HG03432 (cell line): ENCODE measurements at regions not wholly inside any gene's neighbourhood (a gene's known extent, or its start where the extent isn't known, plus 50 kb on each side); places are given as distances from the start of the nearest gene placed in this dataset.
A peak's percentile ranks its signal among the peaks of the same experiment; 100 is the strongest.

Source experiments
- ATAC-seq: cut with Tn5 transposase; IDR thresholded peaks from one replicate; pipeline ENCODE4 v1.9.1; 2021; ENCODE audit warnings: mild to moderate bottlenecking, moderate library complexity; ENCODE audit not compliant: unreplicated experiment

- ATAC-seq = no peak
These were observed 416.4 kb downstream of the EPM2A start for GRCh38 chr6:145318952-145319351.

- no peak for ATAC-seq
These were observed 415.7 kb downstream of the EPM2A start for GRCh38 chr6:145319605-145320004.

GRCh38 chr6:145323646-145324045 is 411.7 kb downstream of the EPM2A start:
- ATAC-seq = no peak

GRCh38 chr6:145327586-145327985 is 407.7 kb downstream of the EPM2A start:
- ATAC-seq = no peak

GRCh38 chr6:145329257-145329656 is 406.1 kb downstream of the EPM2A start:
- ATAC-seq = no peak

- no peak for ATAC-seq
These were observed 404.3 kb downstream of the EPM2A start for GRCh38 chr6:145331066-145331465.

- ATAC-seq = no peak
These were observed 403.3 kb downstream of the EPM2A start for GRCh38 chr6:145332011-145332410.

- no peak for ATAC-seq
These were observed 399.2 kb downstream of the EPM2A start for GRCh38 chr6:145336119-145336518.

GRCh38 chr6:145339089-145339488 is 396.2 kb downstream of the EPM2A start:
- no peak for ATAC-seq

GRCh38 chr6:145340256-145340655 is 395.1 kb downstream of the EPM2A start:
- no peak for ATAC-seq

GRCh38 chr6:145345094-145345493 is 390.2 kb downstream of the EPM2A start:
- ATAC-seq = no peak

- ATAC-seq = no peak
These were observed 388.1 kb downstream of the EPM2A start for GRCh38 chr6:145347216-145347615.

- ATAC-seq = peak; percentile 89
These were observed 385.3 kb downstream of the EPM2A start for GRCh38 chr6:145349950-145350510.

- ATAC-seq = no peak
These were observed 384.4 kb downstream of the EPM2A start for GRCh38 chr6:145350928-145351327.

GRCh38 chr6:145352382-145353080 is 382.8 kb downstream of the EPM2A start:
- ATAC-seq = no peak

- no peak for ATAC-seq
These were observed 374.5 kb downstream of the EPM2A start for GRCh38 chr6:145360865-145361264.

- ATAC-seq = no peak
These were observed 368.2 kb downstream of the EPM2A start for GRCh38 chr6:145367149-145367548.

- ATAC-seq = no peak
These were observed 367.2 kb downstream of the EPM2A start for GRCh38 chr6:145368075-145368474.

GRCh38 chr6:145370559-145370958 is 364.8 kb downstream of the EPM2A start:
- no peak for ATAC-seq

GRCh38 chr6:145372671-145373151 is 362.6 kb downstream of the EPM2A start:
- ATAC-seq = peak; percentile 99

GRCh38 chr6:145373826-145374225 is 361.5 kb downstream of the EPM2A start:
- ATAC-seq = no peak

- no peak for ATAC-seq
These were observed 360.8 kb downstream of the EPM2A start for GRCh38 chr6:145374570-145374969.

GRCh38 chr6:145375502-145375901 is 359.8 kb downstream of the EPM2A start:
- no peak for ATAC-seq
